Brain microvascular endothelial cell (primary cell): ENCODE measurements at regions not wholly inside any gene's neighbourhood (a gene's known extent, or its start where the extent isn't known, plus 50 kb on each side); places are given as distances from the start of the nearest gene placed in this dataset.

Experiments
- DNase-seq: peaks from one replicate; pipeline ENCODE4 v3.0.0-alpha.2; 2020
- H3K27ac ChIP-seq: fragments of 250-450 bp; sonication (Bioruptor Pico); 2 replicates; pipeline ENCODE4 v1.5.1; 2020; ENCODE audit warnings: mild to moderate bottlenecking, moderate library complexity
- H3K27me3 ChIP-seq: fragments of 250-450 bp; sonication (Bioruptor Pico); replicated peaks from 2 replicates; pipeline ENCODE4 v1.5.1; 2020; ENCODE audit warnings: mild to moderate bottlenecking
- H3K36me3 ChIP-seq: fragments of 250-450 bp; sonication (Bioruptor Pico); replicated peaks from 2 replicates; pipeline ENCODE4 v1.5.1; 2020; ENCODE audit warnings: mild to moderate bottlenecking
- H3K4me3 ChIP-seq: 2 replicates; pipeline ENCODE4 v1.5.1; 2011; ENCODE audit warnings: low read depth, mild to moderate bottlenecking, control low read depth, low read length, moderate library complexity
- CTCF ChIP-seq: IDR thresholded peaks from 2 replicates; pipeline ENCODE4 v1.5.1; 2011; ENCODE audit warnings: low read depth, mild to moderate bottlenecking, moderate library complexity, low read length, control low read depth, inconsistent platforms; ENCODE audit errors: missing control alignments
- in situ Hi-C: cut with HindIII; loops from 2 replicates; pipeline ENCODE4 v1.10.0; 2017; ENCODE audit warnings: low sequenced_read_pairs, low pct_ligation_motif_present

GRCh38 chr10:98332623-98333269 lies 64.8 kb upstream of the LOXL4 start:
- DNase-seq: no peak
- Histone ChIP-seq H3K4me3 (no peak overlapping the region), H3K36me3 (no peaks in the 10 kb centered on the region), H3K27ac (no peak overlapping the region), H3K27me3 (no peaks in the 10 kb centered on the region)
- in situ Hi-C loops: no loop called here
- TF ChIP-seq CTCF: no peak

GRCh38 chr10:98331885-98332284 lies 63.9 kb upstream of the LOXL4 start:
- no peak overlapping the region for H3K4me3 ChIP-seq
- H3K27ac ChIP-seq: no peak overlapping the region
- TF ChIP-seq CTCF: peak; percentile 70
- DNase-seq: no peak
- no peaks in the 10 kb centered on the region for H3K36me3 ChIP-seq
- no peaks in the 10 kb centered on the region for H3K27me3 ChIP-seq
- in situ Hi-C loops: no loop called here

GRCh38 chr10:98330987-98331386 lies 63.0 kb upstream of the LOXL4 start:
- in situ Hi-C loops: no loop called here

GRCh38 chr10:98328640-98329039 lies 60.6 kb upstream of the LOXL4 start:
- Histone ChIP-seq H3K27ac (no peak overlapping the region), H3K27me3 (no peaks in the 10 kb centered on the region), H3K4me3 (no peak overlapping the region), H3K36me3 (no peaks in the 10 kb centered on the region)
- DNase-seq: no peak
- no peak for TF ChIP-seq CTCF
- in situ Hi-C loops: no loop called here

More at GRCh38 chr10:98330987-98331386, 63.0 kb upstream of the LOXL4 start:
- no peak for TF ChIP-seq CTCF
- DNase-seq: no peak
- Histone ChIP-seq H3K4me3 (no peak overlapping the region), H3K36me3 (no peaks in the 10 kb centered on the region), H3K27ac (no peak overlapping the region), H3K27me3 (no peaks in the 10 kb centered on the region)

- H3K27me3 ChIP-seq: no peaks in the 10 kb centered on the region
- no peak for DNase-seq
- in situ Hi-C loops: no loop called here
- no peaks in the 10 kb centered on the region for H3K36me3 ChIP-seq
- no peak overlapping the region for H3K4me3 ChIP-seq
- no peak overlapping the region for H3K27ac ChIP-seq
- TF ChIP-seq CTCF: no peak
Measured at GRCh38 chr10:98328163-98328562, 60.2 kb upstream of the LOXL4 start.

- no peak for DNase-seq
- in situ Hi-C loops: no loop called here
- no peak overlapping the region for H3K27ac ChIP-seq
Measured at GRCh38 chr10:98326621-98327027, 58.6 kb upstream of the LOXL4 start.

More at GRCh38 chr10:98326621-98327027, 58.6 kb upstream of the LOXL4 start:
- Histone ChIP-seq H3K27me3 (no peaks in the 10 kb centered on the region), H3K36me3 (no peaks in the 10 kb centered on the region), H3K4me3 (no peak overlapping the region)
- no peak for TF ChIP-seq CTCF
